B cell (primary cell): ENCODE measurements at regions not wholly inside any gene's neighbourhood (a gene's known extent, or its start where the extent isn't known, plus 50 kb on each side); places are given as distances from the start of the nearest gene placed in this dataset.

Experiments
- ATAC-seq: fragments of 200-7000 bp; cut with Tn5 transposase; one replicate; pipeline ENCODE4 v1.10.0; 2021; ENCODE audit warnings: low read depth, mild to moderate bottlenecking, moderate number of reproducible peaks, moderate library complexity
- CTCF ChIA-PET: fragments of 350-600 bp; sonication (Branson Sonifier 250); formaldehyde crosslinking; loops from one replicate; lab custom pipeline; 2021; ENCODE audit warnings: antibody characterized with exemption, inconsistent platforms; lab: Charles Lee
- POLR2A ChIA-PET: fragments of 350-600 bp; sonication (Branson Sonifier 250); formaldehyde crosslinking; loops from one replicate; lab custom pipeline; 2021; ENCODE audit warnings: antibody characterized with exemption; lab: Charles Lee
- DNase-seq: peaks from one replicate; pipeline ENCODE4 v3.0.0; 2013
- H2AFZ ChIP-seq: 2 replicates; pipeline ENCODE4 v1.6.1; 2012; ENCODE audit warnings: mild to moderate bottlenecking, low read depth, low read length; ENCODE audit not compliant: insufficient read depth, poor library complexity, severe bottlenecking
- H3K27ac ChIP-seq, 2 donors: 1 replicate in 1 of 2; 2 replicates in 1 of 2; pipeline ENCODE4 v1.5.1; 2012 to 2013; ENCODE audit warnings: low read length in 2 of 2, mild to moderate bottlenecking in 2 of 2, moderate library complexity in 1 of 2
- H3K27me3 ChIP-seq, 4 experiments: fragments of 200-600 bp in 1 of 4; sonication (generic) in 1 of 4; replicated peaks in 1 of 4; 1 replicate in 2 of 4; 2 replicates in 2 of 4; pipeline versions ENCODE4 v1.6.1 to v1.7.0; 2013 to 2016; ENCODE audit warnings: low read length in 3 of 4, mild to moderate bottlenecking in 2 of 4, mixed read lengths in 1 of 4, moderate library complexity in 1 of 4; ENCODE audit not compliant: insufficient read depth in 4 of 4, control insufficient read depth in 3 of 4; ENCODE audit errors: control extremely low read depth in 1 of 4
- H3K36me3 ChIP-seq, 2 experiments: replicated peaks in 1 of 2; 1 replicate in 1 of 2; 2 replicates in 1 of 2; pipeline versions ENCODE4 v1.6.1 to v1.7.1; 2013; ENCODE audit warnings: low read length in 1 of 2; ENCODE audit not compliant: insufficient read depth in 2 of 2, control insufficient read depth in 1 of 2; ENCODE audit errors: control extremely low read depth in 1 of 2, extremely low read depth in 1 of 2
- H3K4me1 ChIP-seq, 2 donors: fragments of 200-600 bp in 1 of 2; sonication (generic) in 1 of 2; 1 replicate in 1 of 2; 2 replicates in 1 of 2; pipeline versions ENCODE4 v1.5.1 to v1.6.1; 2013 to 2017; ENCODE audit warnings: low read length in 2 of 2; ENCODE audit not compliant: control insufficient read depth in 2 of 2, insufficient read depth in 2 of 2
- H3K4me2 ChIP-seq: replicated peaks from 2 replicates; pipeline ENCODE3; 2012; ENCODE audit warnings: mild to moderate bottlenecking, low read depth, low read length; ENCODE audit not compliant: poor library complexity, severe bottlenecking
- H3K4me3 ChIP-seq, 5 experiments: fragments of 200-600 bp in 1 of 5; sonication (generic) in 1 of 5; 1 replicate in 3 of 5; 2 replicates in 2 of 5; pipeline versions ENCODE4 v1.5.1 to v1.7.0; 2011 to 2016; ENCODE audit warnings: low read length in 4 of 5, mild to moderate bottlenecking in 4 of 5, low read depth in 2 of 5, control low read depth in 1 of 5, moderate library complexity in 1 of 5; ENCODE audit not compliant: insufficient read depth in 1 of 5; ENCODE audit errors: control extremely low read depth in 1 of 5, extremely low read depth in 1 of 5
- H3K79me2 ChIP-seq: fragments of 200-600 bp; sonication (generic); one replicate; pipeline ENCODE4 v1.6.0; 2016; ENCODE audit warnings: low read length; ENCODE audit not compliant: control insufficient read depth, insufficient read depth
- H3K9ac ChIP-seq: fragments of 200-600 bp; sonication (generic); 2 replicates; pipeline ENCODE4 v1.6.1; 2017; ENCODE audit warnings: mild to moderate bottlenecking, low read length, moderate library complexity
- H3K9me3 ChIP-seq, 3 donors: one replicate each; pipeline versions ENCODE4 v1.6.1 to v1.7.1; 2013; ENCODE audit warnings: low read length in 2 of 3; ENCODE audit not compliant: control insufficient read depth in 2 of 3, insufficient read depth in 1 of 3; ENCODE audit errors: control extremely low read depth in 1 of 3
- H4K20me1 ChIP-seq: 2 replicates; pipeline ENCODE4 v1.6.0; 2012; ENCODE audit warnings: mild to moderate bottlenecking, low read length; ENCODE audit not compliant: insufficient read depth, control insufficient read depth, poor library complexity, severe bottlenecking
- H3K27ac Mint-ChIP-seq: one replicate; pipeline ENCODE4 v1.8.0; 2021; ENCODE audit warnings: mixed read lengths
- H3K27me3 Mint-ChIP-seq: one replicate; pipeline ENCODE4 v1.8.0; 2021; ENCODE audit warnings: mixed read lengths
- H3K4me1 Mint-ChIP-seq: one replicate; pipeline ENCODE4 v1.8.0; 2021; ENCODE audit warnings: mixed read lengths
- H3K4me3 Mint-ChIP-seq: one replicate; pipeline ENCODE4 v1.8.0; 2021; ENCODE audit warnings: mixed read lengths
- H3K9me3 Mint-ChIP-seq: one replicate; pipeline ENCODE4 v1.8.0; 2022; ENCODE audit warnings: mixed read lengths; ENCODE audit not compliant: insufficient read depth
- EZH2 ChIP-seq: IDR thresholded peaks from 2 replicates; pipeline ENCODE4 v1.6.1; 2012; ENCODE audit warnings: borderline replicate concordance, low read depth, mild to moderate bottlenecking, moderate library complexity, low read length; ENCODE audit not compliant: insufficient read depth, poor library complexity, severe bottlenecking
- WGBS: methylation state at CpG from one replicate; pipeline ENCODE4 v1.1.5; 2013; ENCODE audit warnings: missing lambda C conversion rate; ENCODE audit not compliant: insufficient coverage; 5-methylcytosine and 5-hydroxymethylcytosine counted together
- intact Hi-C: fragments of 100-400 bp; cut with micrococcal nuclease; formaldehyde crosslinking; loops from one replicate; pipeline ENCODE4 v1.10.0; 2022
- TF ChIP-seq, protein P1 (sequence below): fragments of 200-600 bp; IDR thresholded peaks from one replicate; pipeline ENCODE4 v1.8.0; 2022; ENCODE audit warnings: antibody characterized with exemption, mild to moderate bottlenecking

GRCh38 chr3:53965291-53965690 is 73.6 kb upstream of the SELENOK start:
- no peak overlapping the region for H3K4me3 Mint-ChIP-seq

GRCh38 chr3:53957831-53958230 is 66.2 kb upstream of the SELENOK start:
- no peak for DNase-seq
- Histone ChIP-seq H3K9me3 (no peaks in the 10 kb centered on the region), H3K4me3 (no peak overlapping the region), H2AFZ (no peak overlapping the region), H3K27ac (no peak overlapping the region), H3K4me1 (no peaks in the 10 kb centered on the region), H3K36me3 (no peaks in the 10 kb centered on the region), H3K79me2 (no peaks in the 10 kb centered on the region), H4K20me1 (no peaks in the 10 kb centered on the region), H3K27me3 (peaks cover 0 to 4% (median 2%) of the 10 kb centered on the region in 4 experiments), H3K4me2 (no peak overlapping the region), H3K9ac (no peak overlapping the region)
- H3K4me3 Mint-ChIP-seq = no peak overlapping the region
- POLR2A ChIA-PET = no interaction called here
- CTCF ChIA-PET = no interaction called here
- no peak overlapping the region for H3K27ac Mint-ChIP-seq
- WGBS = 89% methylated on average over 4 of the region's 10 CpGs
- H3K4me1 Mint-ChIP-seq = no peaks in the 10 kb centered on the region
- intact Hi-C loops = no loop called here
- H3K9me3 Mint-ChIP-seq = no peaks in the 10 kb centered on the region
- ATAC-seq = no peak
- H3K27me3 Mint-ChIP-seq = peaks cover 11% of the 10 kb centered on the region
- TF ChIP-seq EZH2 = no peak
- TF ChIP-seq, protein P1, sequence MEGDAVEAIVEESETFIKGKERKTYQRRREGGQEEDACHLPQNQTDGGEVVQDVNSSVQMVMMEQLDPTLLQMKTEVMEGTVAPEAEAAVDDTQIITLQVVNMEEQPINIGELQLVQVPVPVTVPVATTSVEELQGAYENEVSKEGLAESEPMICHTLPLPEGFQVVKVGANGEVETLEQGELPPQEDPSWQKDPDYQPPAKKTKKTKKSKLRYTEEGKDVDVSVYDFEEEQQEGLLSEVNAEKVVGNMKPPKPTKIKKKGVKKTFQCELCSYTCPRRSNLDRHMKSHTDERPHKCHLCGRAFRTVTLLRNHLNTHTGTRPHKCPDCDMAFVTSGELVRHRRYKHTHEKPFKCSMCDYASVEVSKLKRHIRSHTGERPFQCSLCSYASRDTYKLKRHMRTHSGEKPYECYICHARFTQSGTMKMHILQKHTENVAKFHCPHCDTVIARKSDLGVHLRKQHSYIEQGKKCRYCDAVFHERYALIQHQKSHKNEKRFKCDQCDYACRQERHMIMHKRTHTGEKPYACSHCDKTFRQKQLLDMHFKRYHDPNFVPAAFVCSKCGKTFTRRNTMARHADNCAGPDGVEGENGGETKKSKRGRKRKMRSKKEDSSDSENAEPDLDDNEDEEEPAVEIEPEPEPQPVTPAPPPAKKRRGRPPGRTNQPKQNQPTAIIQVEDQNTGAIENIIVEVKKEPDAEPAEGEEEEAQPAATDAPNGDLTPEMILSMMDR = no peak

More at GRCh38 chr3:53965291-53965690, 73.6 kb upstream of the SELENOK start:
- POLR2A ChIA-PET = no interaction called here
- peaks cover 0 to 3% (median 0%) of the 10 kb centered on the region in 4 experiments for H3K27me3 ChIP-seq
- no peak overlapping the region for H3K4me2 ChIP-seq
- peaks cover 0 to 20% (median 4%) of the 10 kb centered on the region in 3 donors for H3K9me3 ChIP-seq
- Mint-ChIP-seq H3K4me1 (no peaks in the 10 kb centered on the region), H3K27me3 (peaks cover 6% of the 10 kb centered on the region), H3K27ac (no peak overlapping the region), H3K9me3 (no peaks in the 10 kb centered on the region)
- H3K36me3 ChIP-seq = no peaks in the 10 kb centered on the region
- no peak overlapping the region for H3K9ac ChIP-seq
- no peaks in the 10 kb centered on the region for H3K79me2 ChIP-seq
- no peak overlapping the region for H3K4me3 ChIP-seq
- DNase-seq (no peak), ATAC-seq (no peak)
- TF ChIP-seq, protein P1 = no peak
- no peak for TF ChIP-seq EZH2
- H3K27ac ChIP-seq = no peak overlapping the region
- H4K20me1 ChIP-seq = no peaks in the 10 kb centered on the region
- no peak overlapping the region for H2AFZ ChIP-seq
- CTCF ChIA-PET = no interaction called here
- no CpG with 5 or more reads among the region's 1 CpG for WGBS
- H3K4me1 ChIP-seq = no peaks in the 10 kb centered on the region
- intact Hi-C loops = no loop called here
